K562 (cell line): ENCODE measurements at regions not wholly inside any gene's neighbourhood (a gene's known extent, or its start where the extent isn't known, plus 50 kb on each side); places are given as distances from the start of the nearest gene placed in this dataset.
A peak's percentile ranks its signal among the peaks of the same experiment; 100 is the strongest.

Experiments used
- AFF4 ChIP-seq: sonication (generic); formaldehyde crosslinking; IDR thresholded peaks from 2 replicates; pipeline ENCODE4 v1.8.0; 2023; ENCODE audit warnings: mild to moderate bottlenecking, missing genetic modification reagents
- BRF2 ChIP-seq: IDR thresholded peaks from 3 replicates; pipeline ENCODE4 v1.6.1; 2011; ENCODE audit warnings: borderline replicate concordance, mild to moderate bottlenecking; ENCODE audit not compliant: insufficient read length, insufficient read depth
- EHMT2 ChIP-seq: fragments of 450-650 bp; IDR thresholded peaks from 2 replicates; pipeline ENCODE4 v1.6.1; 2018; ENCODE audit warnings: antibody characterized with exemption
- HMG20B ChIP-seq: fragments of 250-450 bp; sonication (Bioruptor Pico); IDR thresholded peaks from 2 replicates; pipeline ENCODE4 v1.5.0; 2021; ENCODE audit warnings: mild to moderate bottlenecking
- ILF3 ChIP-seq: fragments of 450-650 bp; IDR thresholded peaks from 2 replicates; pipeline ENCODE4 v1.6.1; 2018; ENCODE audit warnings: antibody characterized with exemption, mild to moderate bottlenecking, moderate library complexity, borderline replicate concordance
- KLF13 ChIP-seq: fragments of 450-650 bp; IDR thresholded peaks from 2 replicates; pipeline ENCODE4 v1.6.1; 2016; ENCODE audit warnings: missing genetic modification characterization, low read depth, mild to moderate bottlenecking, missing compliant biosample characterization, moderate library complexity, borderline replicate concordance
- KLF6 ChIP-seq: fragments of 250-450 bp; sonication (Bioruptor Pico); IDR thresholded peaks from 2 replicates; pipeline ENCODE4 v1.4.0; 2020; ENCODE audit warnings: mild to moderate bottlenecking, moderate library complexity, borderline replicate concordance
- MXI1 ChIP-seq: IDR thresholded peaks from 2 replicates; pipeline ENCODE4 v1.6.1; 2011; ENCODE audit warnings: low read depth, mild to moderate bottlenecking, improper control_type of control experiment, low read length
- PHF8 ChIP-seq: fragments of 200-600 bp; sonication (generic); IDR thresholded peaks from 2 replicates; pipeline ENCODE4 v1.6.1; 2012; ENCODE audit warnings: mixed run types, mild to moderate bottlenecking, inconsistent platforms, low read length, moderate library complexity, borderline replicate concordance
- RBM17 ChIP-seq: fragments of 200-400 bp; formaldehyde crosslinking; IDR thresholded peaks from 2 replicates; pipeline ENCODE4 v1.6.1; 2017; ENCODE audit warnings: low read depth, mild to moderate bottlenecking, low read length, borderline replicate concordance
- SMAD2 ChIP-seq: fragments of 150-350 bp; IDR thresholded peaks from 2 replicates; pipeline ENCODE4 v1.6.1; 2014; ENCODE audit warnings: low read depth, mild to moderate bottlenecking, low read length
- SRSF1 ChIP-seq: fragments of 200-400 bp; formaldehyde crosslinking; IDR thresholded peaks from 2 replicates; pipeline ENCODE4 v1.6.1; 2017; ENCODE audit warnings: mild to moderate bottlenecking, low read depth, low read length, moderate library complexity
- ZBTB2 ChIP-seq: fragments of 450-650 bp; IDR thresholded peaks from 2 replicates; pipeline ENCODE4 v1.6.1; 2016; ENCODE audit warnings: antibody characterized with exemption
- ZC3H4 ChIP-seq: sonication (generic); formaldehyde crosslinking; IDR thresholded peaks from 2 replicates; pipeline ENCODE4 v1.9.0; 2021; ENCODE audit warnings: missing genetic modification reagents, borderline replicate concordance
- ZFX ChIP-seq: sonication (generic); formaldehyde crosslinking; IDR thresholded peaks from 2 replicates; pipeline ENCODE4 v1.8.0; 2022; ENCODE audit warnings: mild to moderate bottlenecking, missing genetic modification reagents, moderate library complexity
- ZMIZ1 ChIP-seq, 2 experiments: fragments of 150-350 bp in 1 of 2; IDR thresholded peaks; 2 replicates each; pipeline ENCODE4 v1.6.1; 2012 to 2016; ENCODE audit warnings: low read depth in 2 of 2, low read length in 2 of 2, mild to moderate bottlenecking in 1 of 2, moderate library complexity in 1 of 2
- ZNF124 ChIP-seq: sonication (generic); formaldehyde crosslinking; IDR thresholded peaks from 2 replicates; pipeline ENCODE4 v1.8.1; 2022; ENCODE audit warnings: missing genetic modification reagents
- ZNF431 ChIP-seq: sonication (generic); formaldehyde crosslinking; IDR thresholded peaks from 2 replicates; pipeline ENCODE4 v1.8.0; 2022; ENCODE audit warnings: mild to moderate bottlenecking, missing genetic modification reagents
- ZNF644 ChIP-seq: fragments of 200-800 bp; sonication (Bioruptor generic); IDR thresholded peaks from 2 replicates; pipeline ENCODE4 v1.6.1; 2016; ENCODE audit warnings: low read depth, missing genetic modification characterization, missing compliant biosample characterization

- no peak for TF ChIP-seq AFF4 (CRISPR knock-in tag)
- peak in 1 of 2 experiments; percentile 67; a peak in 2 of 4 replicates for TF ChIP-seq ZMIZ1 (IDR thresholded peaks at IDR 0.05; ENCODE audit: low read depth in 2 of 2, low read length in 2 of 2)
- TF ChIP-seq KLF13 (tag) = no peak
- TF ChIP-seq ZC3H4 (CRISPR knock-in tag) = no peak
- TF ChIP-seq ZBTB2 = no peak
- TF ChIP-seq ILF3 = no peak
- no peak for TF ChIP-seq SRSF1
- no peak for TF ChIP-seq PHF8
- no peak for TF ChIP-seq BRF2
- no peak for TF ChIP-seq HMG20B (CRISPR knock-in tag)
- TF ChIP-seq RBM17 = no peak
- TF ChIP-seq KLF6 = no peak
- no peak for TF ChIP-seq EHMT2
- TF ChIP-seq ZFX (CRISPR knock-in tag) = no peak
- no peak for TF ChIP-seq ZNF431 (CRISPR knock-in tag)
- TF ChIP-seq ZNF644 = peak; percentile 57; the same call in 1 of the 2 replicates
- no peak for TF ChIP-seq SMAD2
- no peak for TF ChIP-seq MXI1
- TF ChIP-seq ZNF124 (CRISPR knock-in tag) = no peak
Measured at GRCh38 chrX:120021927-120022326, 55.6 kb downstream of the RHOXF2B start (continued).
